Prostate gland (tissue), 2 donors: ENCODE measurements at regions not wholly inside any gene's neighbourhood (a gene's known extent, or its start where the extent isn't known, plus 50 kb on each side); places are given as distances from the start of the nearest gene placed in this dataset.

Source experiments
- DNase-seq: peaks from one replicate; pipeline ENCODE4 v3.0.0-alpha.2; 2019; ENCODE audit warnings: low spot score
- H3K27ac ChIP-seq, 2 donors: fragments of 200-600 bp; sonication (generic); 2 replicates each; pipeline ENCODE4 v1.5.1; 2017 to 2019
- H3K27me3 ChIP-seq: fragments of 200-600 bp; sonication (generic); replicated peaks from 2 replicates; pipeline ENCODE4 v1.5.1; 2019; ENCODE audit not compliant: insufficient read depth
- H3K36me3 ChIP-seq, 2 donors: fragments of 200-600 bp; sonication (generic); 1 replicate in 1 of 2; 2 replicates in 1 of 2; pipeline versions ENCODE4 v1.5.1 to v1.8.1; 2017 to 2019
- H3K4me1 ChIP-seq: fragments of 200-600 bp; sonication (generic); replicated peaks from 2 replicates; pipeline ENCODE4 v1.5.1; 2019
- H3K4me3 ChIP-seq, 2 donors: fragments of 200-600 bp; sonication (generic); 2 replicates each; pipeline ENCODE4 v1.5.1; 2017 to 2019
- H3K9me3 ChIP-seq: fragments of 200-600 bp; sonication (generic); 2 replicates; pipeline ENCODE4 v1.5.1; 2017
- CTCF ChIP-seq, 4 experiments: fragments of 200-600 bp in 2 of 4; fragments of 450-650 bp in 2 of 4; sonication (generic) in 2 of 4; IDR thresholded peaks; 1 replicate in 3 of 4; 2 replicates in 1 of 4; pipeline ENCODE4 v1.5.1; 2016 to 2019; ENCODE audit warnings: antibody characterized with exemption in 4 of 4, mild to moderate bottlenecking in 2 of 4, moderate library complexity in 2 of 4
- POLR2A ChIP-seq: fragments of 450-650 bp; IDR thresholded peaks from one replicate; pipeline ENCODE4 v1.6.1; 2016; ENCODE audit warnings: antibody characterized with exemption, mild to moderate bottlenecking
- POLR2AphosphoS5 ChIP-seq: sonication (generic); formaldehyde crosslinking; IDR thresholded peaks from one replicate; pipeline ENCODE4 v1.6.1; 2017; ENCODE audit warnings: antibody characterized with exemption
- WGBS: methylation state at CpG from one replicate; pipeline ENCODE4 v1.1.5; 2018; 5-methylcytosine and 5-hydroxymethylcytosine counted together
- intact Hi-C: fragments of 100-400 bp; cut with DNase I; formaldehyde crosslinking; loops from one replicate; pipeline ENCODE4 v1.14.2; 2022

- intact Hi-C loops: no loop called here
- TF ChIP-seq POLR2A (no peak), CTCF (IDR thresholded peaks at IDR 0.05) (no peak), POLR2AphosphoS5 (no peak)
- no peak overlapping the region for H3K4me3 ChIP-seq
- H3K9me3 ChIP-seq: no peaks in the 10 kb centered on the region
- H3K4me1 ChIP-seq: no peaks in the 10 kb centered on the region
- WGBS: 33% methylated on average over 7 of the region's 7 CpGs
- no peak for DNase-seq
- H3K36me3 ChIP-seq: no peaks in the 10 kb centered on the region
- no peaks in the 10 kb centered on the region for H3K27me3 ChIP-seq
- H3K27ac ChIP-seq: no peak overlapping the region
These were observed 222.6 kb upstream of the CHAC2 start for GRCh38 chr2:53544871-53545558.

- no peak for TF ChIP-seq CTCF (IDR thresholded peaks at IDR 0.05)
- no peaks in the 10 kb centered on the region for H3K27me3 ChIP-seq
- no peaks in the 10 kb centered on the region for H3K9me3 ChIP-seq
- H3K27ac ChIP-seq: no peak overlapping the region
- no peaks in the 10 kb centered on the region for H3K36me3 ChIP-seq
- H3K4me3 ChIP-seq: no peak overlapping the region
- intact Hi-C loops: no loop called here
- 67% methylated on average over 1 of the region's 1 CpG for WGBS
- DNase-seq: no peak
- no peaks in the 10 kb centered on the region for H3K4me1 ChIP-seq
These were observed 224.5 kb upstream of the CHAC2 start for GRCh38 chr2:53543083-53543482.

GRCh38 chr2:53536583-53537361 is 230.8 kb upstream of the CHAC2 start:
- H3K36me3 ChIP-seq: no peaks in the 10 kb centered on the region
- H3K27me3 ChIP-seq: no peaks in the 10 kb centered on the region
- no peak for DNase-seq
- no peaks in the 10 kb centered on the region for H3K4me1 ChIP-seq
- intact Hi-C loops: no loop called here
- no peak overlapping the region for H3K27ac ChIP-seq
- H3K4me3 ChIP-seq: no peak overlapping the region
- no peak for TF ChIP-seq CTCF (IDR thresholded peaks at IDR 0.05)
- TF ChIP-seq POLR2A: no peak
- TF ChIP-seq POLR2AphosphoS5: no peak
- H3K9me3 ChIP-seq: no peaks in the 10 kb centered on the region
- WGBS: 93% methylated on average over 4 of the region's 4 CpGs

- TF ChIP-seq CTCF (IDR thresholded peaks at IDR 0.05): no peak
- no peak for TF ChIP-seq POLR2A
- no peak for TF ChIP-seq POLR2AphosphoS5
- no peaks in the 10 kb centered on the region for H3K27me3 ChIP-seq
- H3K9me3 ChIP-seq: no peaks in the 10 kb centered on the region
- H3K4me3 ChIP-seq: no peak overlapping the region
- H3K27ac ChIP-seq: no peak overlapping the region
- no peaks in the 10 kb centered on the region for H3K4me1 ChIP-seq
- H3K36me3 ChIP-seq: no peaks in the 10 kb centered on the region
- WGBS: 85% methylated on average over 4 of the region's 4 CpGs
- intact Hi-C loops: no loop called here
- no peak for DNase-seq
These were observed 232.3 kb upstream of the CHAC2 start for GRCh38 chr2:53535234-53535840.

- Histone ChIP-seq H3K4me3 (no peak overlapping the region), H3K27me3 (no peaks in the 10 kb centered on the region), H3K36me3 (no peaks in the 10 kb centered on the region), H3K4me1 (no peaks in the 10 kb centered on the region), H3K27ac (no peak overlapping the region), H3K9me3 (no peaks in the 10 kb centered on the region)
- no peak for DNase-seq
- intact Hi-C loops: no loop called here
- no peak for TF ChIP-seq CTCF (IDR thresholded peaks at IDR 0.05)
- TF ChIP-seq POLR2A: no peak
- no peak for TF ChIP-seq POLR2AphosphoS5
These were observed 237.5 kb upstream of the CHAC2 start for GRCh38 chr2:53530126-53530525.
